Neural cell (in vitro differentiated cells): ENCODE measurements at regions not wholly inside any gene's neighbourhood (a gene's known extent, or its start where the extent isn't known, plus 50 kb on each side); places are given as distances from the start of the nearest gene placed in this dataset.

Source experiments
- H2AFZ ChIP-seq: fragments of 200-600, 300-800 bp; sonication (generic), shearing (Covaris generic); 2 replicates; pipeline ENCODE4 v1.6.0; 2014; ENCODE audit warnings: low read depth, mild to moderate bottlenecking, antibody characterized with exemption, low read length, moderate library complexity
- H3F3A ChIP-seq: fragments of 200-600 bp; shearing (Covaris generic); 2 replicates; pipeline ENCODE4 v1.6.1; 2016; ENCODE audit warnings: mild to moderate bottlenecking, moderate library complexity, mixed read lengths, antibody characterized with exemption, low read length; ENCODE audit not compliant: insufficient read depth, poor library complexity, severe bottlenecking
- H3K27ac ChIP-seq: fragments of 200-600, 300-800 bp; sonication (generic), shearing (Covaris generic); 2 replicates; pipeline ENCODE4 v1.5.1; 2014; ENCODE audit warnings: mild to moderate bottlenecking, low read length, moderate library complexity
- H3K27me3 ChIP-seq: fragments of 300-800, 200-600 bp; sonication (generic), shearing (Covaris generic); 2 replicates; pipeline ENCODE4 v1.6.0; 2014; ENCODE audit warnings: mild to moderate bottlenecking, low read depth, low read length, moderate library complexity; ENCODE audit not compliant: insufficient read depth
- H3K36me3 ChIP-seq: fragments of 300-800, 200-600 bp; sonication (generic), shearing (Covaris generic); 2 replicates; pipeline ENCODE4 v1.5.1; 2014; ENCODE audit warnings: mild to moderate bottlenecking, antibody characterized with exemption, low read length, moderate library complexity; ENCODE audit not compliant: insufficient read depth
- H3K4me2 ChIP-seq: fragments of 300-800, 200-600 bp; sonication (generic), shearing (Covaris generic); 2 replicates; pipeline ENCODE4 v1.6.0; 2014; ENCODE audit warnings: mild to moderate bottlenecking, low read length
- H3K4me3 ChIP-seq: fragments of 300-800, 200-600 bp; sonication (generic), shearing (Covaris generic); 2 replicates; pipeline ENCODE4 v1.5.1; 2014; ENCODE audit warnings: mild to moderate bottlenecking, low read length, moderate library complexity
- H3K79me2 ChIP-seq: fragments of 200-600 bp; shearing (Covaris generic); replicated peaks from 2 replicates; pipeline ENCODE4 v1.6.0; 2014; ENCODE audit warnings: mild to moderate bottlenecking, low read length, moderate library complexity; ENCODE audit not compliant: insufficient read depth
- H3K9ac ChIP-seq: fragments of 300-800, 200-600 bp; sonication (generic), shearing (Covaris generic); 2 replicates; pipeline ENCODE4 v1.6.1; 2016; ENCODE audit warnings: mild to moderate bottlenecking, low read length, mixed read lengths
- H3K9me2 ChIP-seq: fragments of 200-600 bp; shearing (Covaris generic); 2 replicates; pipeline ENCODE4 v1.6.1; 2016; ENCODE audit warnings: mild to moderate bottlenecking, low read length, mixed read lengths; ENCODE audit not compliant: insufficient read depth
- H3K9me3 ChIP-seq: fragments of 200-600, 300-800 bp; sonication (generic), shearing (Covaris generic); 2 replicates; pipeline ENCODE4 v1.6.1; 2016; ENCODE audit warnings: mild to moderate bottlenecking, mixed run types, low read length, moderate library complexity, mixed read lengths
- H4K20me1 ChIP-seq: fragments of 200-600 bp; shearing (Covaris generic); 2 replicates; pipeline ENCODE4 v1.6.1; 2016; ENCODE audit warnings: mild to moderate bottlenecking, mixed run types; ENCODE audit not compliant: insufficient read depth
- CTCF ChIP-seq: fragments of 450-650 bp; IDR thresholded peaks from 2 replicates; pipeline ENCODE4 v1.5.1; 2014; ENCODE audit warnings: antibody characterized with exemption, mild to moderate bottlenecking, moderate library complexity; ENCODE audit not compliant: poor library complexity, severe bottlenecking
- EP300 ChIP-seq: fragments of 450-650 bp; conservative IDR thresholded peaks from 2 replicates; pipeline ENCODE4 v1.6.1; 2014; ENCODE audit warnings: antibody characterized with exemption, mild to moderate bottlenecking, moderate library complexity; ENCODE audit not compliant: poor library complexity, severe bottlenecking
- EZH2 ChIP-seq: fragments of 200-600, 300-800 bp; shearing (Covaris generic), sonication (generic); IDR thresholded peaks from 2 replicates; pipeline ENCODE4 v1.6.1; 2014; ENCODE audit warnings: antibody characterized with exemption, low read length, borderline replicate concordance, mild to moderate bottlenecking; ENCODE audit not compliant: insufficient read depth, poor library complexity, severe bottlenecking
- MXI1 ChIP-seq: fragments of 450-650 bp; conservative IDR thresholded peaks from 2 replicates; pipeline ENCODE4 v1.6.1; 2014; ENCODE audit warnings: antibody characterized with exemption, mild to moderate bottlenecking; ENCODE audit not compliant: poor library complexity, severe bottlenecking
- POLR2AphosphoS5 ChIP-seq: IDR thresholded peaks from 2 replicates; pipeline ENCODE4 v1.6.1; 2012
- RAD21 ChIP-seq: fragments of 450-650 bp; conservative IDR thresholded peaks from 2 replicates; pipeline ENCODE4 v1.6.1; 2014; ENCODE audit warnings: antibody characterized with exemption, mild to moderate bottlenecking, moderate library complexity
- REST ChIP-seq: IDR thresholded peaks from 2 replicates; pipeline ENCODE4 v1.6.1; 2012; ENCODE audit warnings: borderline replicate concordance
- SMC3 ChIP-seq: fragments of 450-650 bp; conservative IDR thresholded peaks from 2 replicates; pipeline ENCODE4 v1.6.1; 2014; ENCODE audit warnings: antibody characterized with exemption, mild to moderate bottlenecking, moderate library complexity; ENCODE audit not compliant: poor library complexity
- TAF1 ChIP-seq: IDR thresholded peaks from 2 replicates; pipeline ENCODE4 v1.6.1; 2012; ENCODE audit warnings: low read depth

GRCh38 chr5:114999176-114999575 lies 170.5 kb downstream of the TRIM36 start:
- no peaks in the 10 kb centered on the region for H3K27me3 ChIP-seq
- H3K4me3 ChIP-seq: no peak overlapping the region
- H3K9me3 ChIP-seq: no peaks in the 10 kb centered on the region
- TF ChIP-seq POLR2AphosphoS5: no peak
- TF ChIP-seq RAD21: no peak
- no peak for TF ChIP-seq TAF1
- no peak for TF ChIP-seq EZH2
- no peak for TF ChIP-seq EP300
- no peak for TF ChIP-seq MXI1
- no peak overlapping the region for H3K27ac ChIP-seq
- no peak overlapping the region for H3K4me2 ChIP-seq
- H4K20me1 ChIP-seq: no peaks in the 10 kb centered on the region
- no peak overlapping the region for H2AFZ ChIP-seq
- H3K79me2 ChIP-seq: no peaks in the 10 kb centered on the region
- no peaks in the 10 kb centered on the region for H3F3A ChIP-seq
- no peaks in the 10 kb centered on the region for H3K9me2 ChIP-seq
- no peak overlapping the region for H3K9ac ChIP-seq
- no peaks in the 10 kb centered on the region for H3K36me3 ChIP-seq

GRCh38 chr5:114989512-114989911 lies 180.2 kb downstream of the TRIM36 start:
- no peaks in the 10 kb centered on the region for H3F3A ChIP-seq
- no peaks in the 10 kb centered on the region for H3K79me2 ChIP-seq
- H3K4me3 ChIP-seq: no peak overlapping the region
- H3K9ac ChIP-seq: no peak overlapping the region
- no peaks in the 10 kb centered on the region for H3K27me3 ChIP-seq
- no peaks in the 10 kb centered on the region for H3K9me3 ChIP-seq
- no peaks in the 10 kb centered on the region for H3K9me2 ChIP-seq
- no peaks in the 10 kb centered on the region for H3K36me3 ChIP-seq
- H4K20me1 ChIP-seq: no peaks in the 10 kb centered on the region
- H3K4me2 ChIP-seq: no peak overlapping the region
- no peak overlapping the region for H2AFZ ChIP-seq
- H3K27ac ChIP-seq: no peak overlapping the region
- no peak for TF ChIP-seq CTCF
- TF ChIP-seq SMC3: no peak
- no peak for TF ChIP-seq REST
- TF ChIP-seq MXI1: no peak
- TF ChIP-seq POLR2AphosphoS5: no peak
- no peak for TF ChIP-seq EP300
- TF ChIP-seq RAD21: no peak
- TF ChIP-seq EZH2: no peak
- TF ChIP-seq TAF1: no peak
